GM12892 (cell line): ENCODE measurements at regions not wholly inside any gene's neighbourhood (a gene's known extent, or its start where the extent isn't known, plus 50 kb on each side); places are given as distances from the start of the nearest gene placed in this dataset.

ENCODE experiments used
- POLR2A ChIP-seq: IDR thresholded peaks from 2 replicates; pipeline ENCODE4 v1.6.1; 2011; ENCODE audit warnings: low read depth, low read length, control low read depth
- POLR2AphosphoS5 ChIP-seq: IDR thresholded peaks from 2 replicates; pipeline ENCODE4 v1.6.1; 2011; ENCODE audit warnings: low read depth, low read length, control low read depth
- TAF1 ChIP-seq: IDR thresholded peaks from 2 replicates; pipeline ENCODE4 v1.6.1; 2011; ENCODE audit warnings: low read depth, mild to moderate bottlenecking, control low read depth, low read length, borderline replicate concordance

GRCh38 chr18:68220458-68220857 lies 494.4 kb downstream of the TMX3 start:
- TF ChIP-seq POLR2AphosphoS5 (no peak), POLR2A (no peak), TAF1 (no peak)
